ENCODE measurements at regions not wholly inside any gene's neighbourhood (a gene's known extent, or its start where the extent isn't known, plus 50 kb on each side); places are given as distances from the start of the nearest gene placed in this dataset.
"Not testable (repeated sequence)": the region's sequence is repeated elsewhere in the genome, so short reads cannot be mapped to it uniquely, and the experiment has no call there.

DNA sequence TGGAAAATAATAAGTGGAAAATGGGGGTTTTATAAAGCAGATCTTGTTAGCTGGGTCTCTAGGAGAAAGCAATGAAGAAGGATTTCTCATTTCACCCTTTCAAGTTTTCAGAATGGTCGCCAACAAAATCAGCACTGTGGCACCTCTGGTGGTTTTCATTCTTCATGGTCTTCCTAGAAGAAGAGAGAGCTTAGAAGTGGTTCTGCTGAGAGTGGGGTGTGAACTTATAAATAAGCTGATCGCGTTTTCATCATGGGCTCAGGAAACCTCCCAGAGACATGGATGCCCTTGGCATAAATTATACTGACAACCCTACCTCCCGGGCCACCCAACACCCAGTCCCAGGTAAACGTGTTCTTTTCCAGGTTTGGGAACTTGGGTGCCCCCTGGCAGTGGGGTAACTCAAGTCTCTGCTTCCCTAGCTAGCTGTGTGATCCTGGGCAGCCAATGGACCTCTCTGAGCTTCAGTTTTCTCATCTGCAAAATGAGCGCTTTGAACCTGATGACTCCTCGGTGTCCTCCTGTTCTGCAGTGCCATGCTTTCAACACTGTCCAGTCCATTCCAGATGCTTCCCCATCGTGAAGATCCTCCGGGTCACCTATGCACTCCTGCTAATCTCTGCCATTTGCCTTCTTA, 72.6 kb upstream of the GRAMD1B start:
- no peaks in the 10 kb centered on the region for H3K9me3 Mint-ChIP-seq
- peaks cover 0 to 21% of the 10 kb centered on the region in 2 donors for H3K36me3 Mint-ChIP-seq
- ATAC-seq (peak; percentile 51 to 72), DNase-seq (ENCODE audit: low spot score in 2 of 2) (peak in 1 of 2 donors; percentile 29)
- H3K27ac Mint-ChIP-seq: peak overlapping the region; percentile 79 to 85

GRCh38 chr11:123356539-123356938, 73.5 kb upstream of the GRAMD1B start:
- H3K9me3 Mint-ChIP-seq: no peaks in the 10 kb centered on the region
- DNase-seq (ENCODE audit: low spot score in 2 of 2): peak in 1 of 2 donors; percentile 28
- peaks cover 0 to 15% of the 10 kb centered on the region in 2 donors for H3K36me3 Mint-ChIP-seq
- peak; percentile 48 to 54 for ATAC-seq
- peak overlapping the region; percentile 79 to 84 for H3K27ac Mint-ChIP-seq

- Mint-ChIP-seq H3K36me3 (peaks cover 0 to 4% of the 10 kb centered on the region in 2 donors), H3K9me3 (no peaks in the 10 kb centered on the region), H3K27ac (no peak overlapping the region)
- DNase-seq (ENCODE audit: low spot score in 2 of 2): no peak
- ATAC-seq: no peak
Observed at GRCh38 chr11:123354371-123354975, 75.6 kb upstream of the GRAMD1B start.

GRCh38 chr11:123351375-123351774, 78.7 kb upstream of the GRAMD1B start:
- Mint-ChIP-seq H3K27ac (no peak overlapping the region), H3K9me3 (peaks cover 0 to 6% of the 10 kb centered on the region in 2 donors), H3K36me3 (peaks cover 0 to 25% of the 10 kb centered on the region in 2 donors)
- ATAC-seq: no peak
- DNase-seq (ENCODE audit: low spot score in 2 of 2): no peak

DNA sequence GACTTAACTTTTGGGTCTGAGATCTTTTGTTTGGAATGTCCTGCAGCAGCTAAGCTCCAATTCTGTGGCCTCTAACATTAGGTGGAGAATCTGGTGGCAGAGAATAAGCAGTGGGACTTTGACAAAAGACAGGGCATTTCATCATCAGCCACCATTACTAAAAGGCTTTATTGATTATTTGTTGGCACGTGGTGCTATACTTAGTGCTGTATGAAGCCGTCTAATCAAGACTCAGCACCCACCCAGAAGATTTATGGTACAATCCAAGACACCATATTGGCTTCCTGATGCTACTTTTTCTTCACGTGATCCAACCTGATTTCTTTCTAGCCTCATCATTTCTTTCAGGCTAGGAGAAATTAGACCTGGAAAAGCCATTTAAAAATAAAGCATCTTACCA, 80.7 kb upstream of the GRAMD1B start:
- peaks cover 0 to 6% of the 10 kb centered on the region in 2 donors for H3K9me3 Mint-ChIP-seq
- peaks cover 0 to 25% of the 10 kb centered on the region in 2 donors for H3K36me3 Mint-ChIP-seq
- ATAC-seq (no peak), DNase-seq (ENCODE audit: low spot score in 2 of 2) (no peak)
- no peak overlapping the region for H3K27ac Mint-ChIP-seq

GRCh38 chr11:123344790-123345357, 85.2 kb upstream of the GRAMD1B start:
- H3K36me3 Mint-ChIP-seq: peaks cover 0 to 31% of the 10 kb centered on the region in 2 donors
- no peak for ATAC-seq
- H3K9me3 Mint-ChIP-seq: peaks cover 0 to 6% of the 10 kb centered on the region in 2 donors
- DNase-seq (ENCODE audit: low spot score in 2 of 2): no peak
- H3K27ac Mint-ChIP-seq: no peak overlapping the region

DNA sequence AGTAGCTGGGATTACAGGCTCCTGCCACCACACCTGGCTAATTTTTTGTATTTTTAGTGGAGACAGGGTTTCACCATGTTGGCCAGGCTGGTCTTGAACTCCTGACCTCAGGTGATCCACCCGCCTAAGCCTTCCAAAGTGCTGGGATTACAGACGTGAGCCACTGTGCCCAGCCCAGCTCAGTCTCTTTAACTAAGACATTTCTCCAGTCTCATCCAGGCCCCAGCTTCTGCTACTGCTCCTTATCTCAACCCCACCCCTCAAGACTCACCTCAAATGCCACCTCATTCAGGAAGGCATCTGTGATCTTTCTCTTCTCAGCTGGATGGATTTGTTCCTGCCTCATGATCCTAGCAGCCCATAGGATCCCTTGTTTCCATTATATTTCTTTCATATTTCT, 85.9 kb upstream of the GRAMD1B start:
- H3K27ac Mint-ChIP-seq; DNase-seq (ENCODE audit: low spot score in 2 of 2); H3K9me3 Mint-ChIP-seq; ATAC-seq: not testable (repeated sequence)
- H3K36me3 Mint-ChIP-seq: peaks cover 0 to 27% of the 10 kb centered on the region in 2 donors

DNA sequence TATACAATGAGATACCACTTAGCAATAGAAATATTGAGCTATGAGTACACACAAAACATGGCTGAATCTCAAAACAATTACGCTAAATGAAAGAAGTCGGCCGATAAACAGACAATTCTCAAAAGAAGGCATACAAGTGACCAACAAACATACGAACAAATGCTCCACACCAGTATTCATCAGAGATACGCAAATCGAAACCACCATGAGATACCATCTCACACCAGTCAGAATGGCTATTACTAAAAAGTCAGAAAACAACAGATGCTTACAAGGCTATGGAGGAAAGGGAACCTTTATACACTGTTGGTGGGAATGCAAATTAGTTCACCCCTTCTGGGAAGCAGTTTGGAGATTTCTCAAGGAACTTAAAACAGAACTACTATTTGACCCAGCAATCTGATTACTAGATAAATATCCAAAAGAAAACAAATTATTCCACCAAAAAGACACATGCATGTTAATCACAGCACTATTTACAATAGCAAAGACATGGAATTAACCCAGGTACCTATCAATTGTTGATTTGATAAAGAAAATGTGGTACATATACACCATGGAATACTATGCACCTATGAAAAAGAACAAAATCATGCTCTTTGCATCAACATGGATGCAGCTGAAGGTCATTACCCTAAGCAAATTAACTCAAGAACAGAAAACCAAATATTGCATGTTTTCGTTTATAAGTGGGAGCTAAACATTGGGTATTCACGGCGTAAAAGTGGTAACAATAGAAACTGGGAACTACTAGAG, 90.9 kb upstream of the GRAMD1B start:
- H3K9me3 Mint-ChIP-seq: peaks cover 0 to 13% of the 10 kb centered on the region in 2 donors
- H3K27ac Mint-ChIP-seq: no peak overlapping the region
- DNase-seq (ENCODE audit: low spot score in 2 of 2): no peak
- no peak for ATAC-seq
- H3K36me3 Mint-ChIP-seq: peaks cover 0 to 16% of the 10 kb centered on the region in 2 donors

GRCh38 chr11:123338266-123338800, 91.7 kb upstream of the GRAMD1B start:
- ATAC-seq (peak; percentile 52 to 68), DNase-seq (ENCODE audit: low spot score in 2 of 2) (no peak)
- peaks cover 0 to 16% of the 10 kb centered on the region in 2 donors for H3K36me3 Mint-ChIP-seq
- peaks cover 0 to 13% of the 10 kb centered on the region in 2 donors for H3K9me3 Mint-ChIP-seq
- no peak overlapping the region for H3K27ac Mint-ChIP-seq

DNA sequence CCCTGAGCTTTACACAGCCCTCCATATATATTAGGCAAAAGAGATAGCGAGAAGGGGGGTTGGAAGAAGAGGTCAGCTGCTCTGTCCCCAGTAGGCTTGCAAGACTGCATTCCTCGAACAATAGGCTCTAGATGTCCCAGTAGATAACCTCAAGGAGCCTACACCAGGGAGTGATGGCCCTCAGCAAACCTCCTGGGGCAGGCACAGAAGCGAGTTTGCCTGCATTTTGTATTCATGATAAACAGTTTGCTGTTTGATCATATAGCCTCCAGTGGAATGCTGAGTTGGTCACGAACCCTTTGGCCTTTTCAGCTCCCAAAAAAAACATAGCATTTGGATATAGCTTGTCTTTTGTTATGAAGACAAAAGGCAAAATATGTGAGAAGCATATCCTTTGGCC, 95.1 kb upstream of the GRAMD1B start:
- H3K27ac Mint-ChIP-seq: no peak overlapping the region
- DNase-seq (ENCODE audit: low spot score in 2 of 2): no peak
- H3K36me3 Mint-ChIP-seq: peaks cover 0 to 7% of the 10 kb centered on the region in 2 donors
- H3K9me3 Mint-ChIP-seq: peaks cover 0 to 13% of the 10 kb centered on the region in 2 donors
- no peak for ATAC-seq

DNA sequence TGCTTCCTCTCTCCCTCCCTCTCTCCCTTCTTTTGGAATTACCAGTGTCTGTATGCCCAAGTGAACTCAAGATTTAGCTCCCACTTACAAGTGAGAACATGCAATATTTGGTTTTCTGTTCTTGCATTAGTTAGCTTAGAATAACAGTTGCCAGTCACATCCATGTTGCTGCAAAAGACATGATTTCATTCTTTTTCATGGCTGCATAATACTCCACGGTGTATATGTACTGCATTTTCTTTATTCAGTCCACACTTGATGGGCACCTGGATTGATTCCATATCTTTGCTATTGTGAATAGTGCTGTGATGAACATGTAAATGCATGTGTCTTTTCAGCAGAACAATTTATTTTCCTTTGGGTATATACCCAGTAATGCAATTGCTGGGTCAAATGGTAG, 97.5 kb upstream of the GRAMD1B start:
- H3K36me3 Mint-ChIP-seq; DNase-seq (ENCODE audit: low spot score in 2 of 2); H3K27ac Mint-ChIP-seq; ATAC-seq: not testable (repeated sequence)
- peaks cover 0 to 13% of the 10 kb centered on the region in 2 donors for H3K9me3 Mint-ChIP-seq

DNA sequence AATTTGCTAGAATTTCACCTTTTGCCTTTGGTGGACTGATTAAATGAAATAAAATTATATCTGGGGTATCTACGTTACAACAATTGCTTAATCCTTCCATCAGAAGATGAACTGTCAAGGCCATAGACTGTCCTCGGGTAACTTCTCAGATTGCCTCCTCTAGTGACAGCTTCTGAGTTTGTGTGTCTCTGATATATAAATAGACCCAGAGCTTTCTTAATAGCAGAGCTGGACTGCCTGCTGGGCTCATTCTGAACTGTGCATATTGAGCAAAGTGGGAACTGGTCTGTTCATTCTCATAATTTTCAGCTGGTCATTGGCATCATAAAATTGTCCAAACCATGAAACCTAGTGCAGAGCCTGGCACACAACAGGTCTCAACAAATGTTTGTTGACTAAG, 99.1 kb upstream of the GRAMD1B start:
- Mint-ChIP-seq H3K9me3 (peaks cover 0 to 13% of the 10 kb centered on the region in 2 donors), H3K36me3 (peaks cover 0 to 7% of the 10 kb centered on the region in 2 donors), H3K27ac (no peak overlapping the region)
- DNase-seq (ENCODE audit: low spot score in 2 of 2): no peak
- no peak for ATAC-seq

GRCh38 chr11:123330471-123330870, 99.6 kb upstream of the GRAMD1B start:
- DNase-seq (ENCODE audit: low spot score in 2 of 2): no peak
- Mint-ChIP-seq H3K27ac (no peak overlapping the region), H3K36me3 (peaks cover 0 to 3% of the 10 kb centered on the region in 2 donors), H3K9me3 (peaks cover 0 to 8% of the 10 kb centered on the region in 2 donors)
- ATAC-seq: no peak

DNA sequence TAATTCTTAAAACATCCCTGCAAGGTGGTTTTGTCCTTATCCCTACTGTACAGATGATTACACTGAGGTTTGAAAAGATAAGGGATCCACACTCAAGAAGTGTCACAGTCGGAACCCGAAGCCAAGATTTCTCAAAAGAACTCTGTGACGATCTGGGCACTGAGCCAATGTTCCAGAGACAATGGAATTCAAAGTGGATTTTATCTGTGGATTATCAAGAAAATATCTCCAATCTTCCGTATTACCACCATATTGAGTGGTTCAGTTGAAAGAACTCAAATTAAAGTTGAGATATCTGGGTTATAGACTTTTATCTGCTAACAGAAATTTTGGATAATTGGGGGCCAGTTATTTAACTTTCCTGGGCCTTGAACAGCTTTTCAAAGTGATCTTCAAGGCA, 100.0 kb upstream of the GRAMD1B start:
- Mint-ChIP-seq H3K9me3 (peaks cover 0 to 5% of the 10 kb centered on the region in 2 donors), H3K27ac (no peak overlapping the region), H3K36me3 (no peaks in the 10 kb centered on the region)
- DNase-seq (ENCODE audit: low spot score in 2 of 2): no peak
- no peak for ATAC-seq

GRCh38 chr11:123328281-123328867, 101.7 kb upstream of the GRAMD1B start:
- no peak overlapping the region for H3K27ac Mint-ChIP-seq
- ATAC-seq (no peak), DNase-seq (ENCODE audit: low spot score in 2 of 2) (no peak)
- H3K36me3 Mint-ChIP-seq: no peaks in the 10 kb centered on the region
- no peaks in the 10 kb centered on the region for H3K9me3 Mint-ChIP-seq

DNA sequence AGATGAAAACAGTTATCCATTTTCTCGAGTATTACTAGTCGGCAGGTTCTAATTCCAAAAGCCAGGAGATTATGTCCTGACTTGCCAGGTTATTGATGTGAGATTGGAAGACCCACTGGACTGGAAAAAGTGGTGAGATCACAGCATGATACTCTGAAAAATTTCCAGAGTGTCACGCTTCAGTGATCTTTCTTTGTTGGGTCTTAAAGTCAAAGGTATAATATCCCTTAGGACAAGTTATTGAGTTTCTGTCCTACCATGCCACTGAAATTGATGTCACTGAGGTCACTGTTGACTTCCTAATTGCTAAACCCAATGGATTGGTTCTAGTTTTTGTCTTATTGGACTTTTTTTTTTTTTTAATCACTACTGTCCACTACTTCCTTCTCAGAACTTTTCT, 104.5 kb upstream of the GRAMD1B start:
- H3K36me3 Mint-ChIP-seq: no peaks in the 10 kb centered on the region
- DNase-seq (ENCODE audit: low spot score in 2 of 2) (no peak), ATAC-seq (no peak)
- H3K9me3 Mint-ChIP-seq: no peaks in the 10 kb centered on the region
- H3K27ac Mint-ChIP-seq: no peak overlapping the region

Measured in activated naive CD4-positive, alpha-beta T cell treated with anti-CD3 and anti-CD28 coated beads, Interleukin-2, amount 50 U/mL, for 72 hours (primary cell).